H9 (cell line): ENCODE measurements at regions not wholly inside any gene's neighbourhood (a gene's known extent, or its start where the extent isn't known, plus 50 kb on each side); places are given as distances from the start of the nearest gene placed in this dataset.

ENCODE experiments used
- DNase-seq: peaks from one replicate; pipeline ENCODE4 v3.0.0-alpha.2; 2017
- H2AFZ ChIP-seq: one replicate; pipeline ENCODE4 v1.6.1; 2013; ENCODE audit warnings: mild to moderate bottlenecking, low read length, control low read depth, moderate library complexity
- H2AK5ac ChIP-seq: 2 replicates; pipeline ENCODE4 v1.6.1; 2013; ENCODE audit warnings: low read length, control low read depth, mixed read lengths; ENCODE audit not compliant: insufficient read length
- H2BK120ac ChIP-seq: one replicate; pipeline ENCODE4 v1.6.1; 2013; ENCODE audit warnings: low read depth, mild to moderate bottlenecking, low read length, control low read depth, inconsistent platforms; ENCODE audit not compliant: poor library complexity, severe bottlenecking
- H2BK12ac ChIP-seq: 2 replicates; pipeline ENCODE4 v1.6.1; 2013; ENCODE audit warnings: low read length, control low read depth, mixed read lengths, low read depth; ENCODE audit not compliant: insufficient read length
- H2BK15ac ChIP-seq: 2 replicates; pipeline ENCODE4 v1.6.1; 2013; ENCODE audit warnings: low read depth, low read length, control low read depth
- H2BK20ac ChIP-seq: one replicate; pipeline ENCODE4 v1.6.1; 2013; ENCODE audit warnings: low read depth, mild to moderate bottlenecking, low read length, control low read depth, inconsistent platforms; ENCODE audit not compliant: poor library complexity, severe bottlenecking
- H2BK5ac ChIP-seq: 2 replicates; pipeline ENCODE4 v1.6.1; 2013; ENCODE audit warnings: low read length, control low read depth, mixed read lengths; ENCODE audit not compliant: insufficient read length
- H3K14ac ChIP-seq: 2 replicates; pipeline ENCODE4 v1.6.1; 2013; ENCODE audit warnings: low read length, control low read depth; ENCODE audit not compliant: insufficient read depth
- H3K18ac ChIP-seq: 2 replicates; pipeline ENCODE4 v1.6.1; 2013; ENCODE audit warnings: low read depth, mild to moderate bottlenecking, mixed read lengths, low read length, control low read depth; ENCODE audit not compliant: insufficient read length
- H3K23ac ChIP-seq: 2 replicates; pipeline ENCODE4 v1.6.1; 2013; ENCODE audit warnings: low read length, control low read depth, mixed read lengths, low read depth; ENCODE audit not compliant: insufficient read length
- H3K23me2 ChIP-seq: 2 replicates; pipeline ENCODE4 v1.6.1; 2013; ENCODE audit warnings: low read depth, mild to moderate bottlenecking, mixed read lengths, low read length, control low read depth; ENCODE audit not compliant: insufficient read length, poor library complexity, severe bottlenecking
- H3K27ac ChIP-seq: 2 replicates; pipeline ENCODE4 v1.5.1; 2013; ENCODE audit warnings: low read length, control low read depth, mixed read lengths, low read depth; ENCODE audit not compliant: insufficient read length
- H3K27me3 ChIP-seq: 2 replicates; pipeline ENCODE4 v1.6.1; 2013; ENCODE audit warnings: low read length, control low read depth, inconsistent platforms; ENCODE audit not compliant: insufficient read depth
- H3K4ac ChIP-seq: 2 replicates; pipeline ENCODE4 v1.6.1; 2013; ENCODE audit warnings: low read depth, mild to moderate bottlenecking, control low read depth, inconsistent platforms, low read length, moderate library complexity
- H3K4me1 ChIP-seq: 2 replicates; pipeline ENCODE4 v1.6.1; 2013; ENCODE audit warnings: low read length, control low read depth, inconsistent platforms; ENCODE audit not compliant: insufficient read depth
- H3K4me2 ChIP-seq: 2 replicates; pipeline ENCODE4 v1.6.1; 2013; ENCODE audit warnings: low read length, control low read depth, mixed read lengths; ENCODE audit not compliant: insufficient read length, insufficient read depth
- H3K56ac ChIP-seq: 2 replicates; pipeline ENCODE4 v1.6.1; 2013; ENCODE audit warnings: low read depth, mild to moderate bottlenecking, mixed read lengths, low read length, control low read depth; ENCODE audit not compliant: insufficient read length
- H3K79me1 ChIP-seq: 2 replicates; pipeline ENCODE4 v1.6.1; 2013; ENCODE audit warnings: low read depth, mild to moderate bottlenecking, moderate library complexity, low read length, control low read depth, inconsistent platforms; ENCODE audit not compliant: insufficient read depth, poor library complexity, severe bottlenecking
- H3K79me2 ChIP-seq: 2 replicates; pipeline ENCODE4 v1.6.1; 2013; ENCODE audit warnings: low read length, control low read depth, inconsistent platforms; ENCODE audit not compliant: insufficient read depth
- H3K9ac ChIP-seq: 2 replicates; pipeline ENCODE4 v1.6.1; 2013; ENCODE audit warnings: low read length, control low read depth, mixed read lengths; ENCODE audit not compliant: insufficient read length; ENCODE audit errors: extremely low read depth
- H3K9me3 ChIP-seq: one replicate; pipeline ENCODE4 v1.6.1; 2013; ENCODE audit warnings: low read depth, low read length, inconsistent platforms; ENCODE audit not compliant: control insufficient read depth
- H3T11ph ChIP-seq: one replicate; pipeline ENCODE4 v1.6.1; 2013; ENCODE audit warnings: mild to moderate bottlenecking, low read length, control low read depth, inconsistent platforms
- H4K20me1 ChIP-seq: one replicate; pipeline ENCODE4 v1.6.1; 2013; ENCODE audit not compliant: control insufficient read depth, insufficient read length, insufficient read depth
- H4K5ac ChIP-seq: 2 replicates; pipeline ENCODE4 v1.6.1; 2013; ENCODE audit warnings: low read depth, mild to moderate bottlenecking, mixed read lengths, low read length, control low read depth; ENCODE audit not compliant: insufficient read length
- H4K8ac ChIP-seq: replicated peaks from 2 replicates; pipeline ENCODE4 v1.6.1; 2013; ENCODE audit warnings: low read length, control low read depth, mixed read lengths, low read depth; ENCODE audit not compliant: insufficient read length
- H4K91ac ChIP-seq: 2 replicates; pipeline ENCODE4 v1.6.1; 2013; ENCODE audit warnings: low read depth, mild to moderate bottlenecking, moderate library complexity, mixed read lengths, low read length, control low read depth; ENCODE audit not compliant: insufficient read length
- H3K27ac Mint-ChIP-seq, 3 experiments: 2 replicates in 2 of 3; 3 replicates in 1 of 3; pipeline ENCODE4 v1.8.0; 2020 to 2021; ENCODE audit warnings: mixed read lengths in 3 of 3, mild to moderate bottlenecking in 1 of 3, moderate library complexity in 1 of 3
- H3K27me3 Mint-ChIP-seq: 2 replicates; pipeline ENCODE4 v1.8.0; 2021; ENCODE audit warnings: low read depth, mild to moderate bottlenecking, moderate library complexity, mixed read lengths
- H3K36me3 Mint-ChIP-seq, 3 experiments: 2 replicates in 2 of 3; 3 replicates in 1 of 3; pipeline ENCODE4 v1.8.0; 2020 to 2021; ENCODE audit warnings: low read depth in 3 of 3, mixed read lengths in 3 of 3; ENCODE audit not compliant: insufficient read depth in 1 of 3
- H3K4me1 Mint-ChIP-seq, 2 experiments: 2 replicates each; pipeline ENCODE4 v1.8.0; 2020; ENCODE audit warnings: mixed read lengths in 2 of 2
- H3K4me3 Mint-ChIP-seq, 2 experiments: 2 replicates in 1 of 2; 3 replicates in 1 of 2; pipeline ENCODE4 v1.8.0; 2020 to 2021; ENCODE audit warnings: mild to moderate bottlenecking in 2 of 2, mixed read lengths in 2 of 2, moderate library complexity in 1 of 2
- H3K9me3 Mint-ChIP-seq, 2 experiments: 2 replicates in 1 of 2; 3 replicates in 1 of 2; pipeline ENCODE4 v1.8.0; 2020; ENCODE audit warnings: mild to moderate bottlenecking in 2 of 2, mixed read lengths in 2 of 2, moderate library complexity in 1 of 2
- TF ChIP-seq, protein P1 (sequence below): fragments of 200-600 bp; sonication (generic); conservative IDR thresholded peaks from 3 replicates; pipeline ENCODE4 v1.8.0; 2021; ENCODE audit warnings: antibody characterized with exemption, mild to moderate bottlenecking

GRCh38 chr13:82878536-82878935 lies 1003.7 kb downstream of the SLITRK1 start:
- no peak overlapping the region for H2BK12ac ChIP-seq
- H3K4me2 ChIP-seq: no peak overlapping the region
- H3K4me1 ChIP-seq: no peaks in the 10 kb centered on the region
- DNase-seq: no peak
- no peak overlapping the region for H2AK5ac ChIP-seq
- no peak overlapping the region for H2BK120ac ChIP-seq
- H3K23ac ChIP-seq: no peak overlapping the region
- no peak overlapping the region for H2BK5ac ChIP-seq
- H2AFZ ChIP-seq: no peak overlapping the region
- H3T11ph ChIP-seq: no peak overlapping the region
- no peak overlapping the region for H4K91ac ChIP-seq
- Mint-ChIP-seq H3K4me1 (no peaks in the 10 kb centered on the region), H3K27me3 (no peaks in the 10 kb centered on the region), H3K36me3 (peaks cover 0 to 3% (median 0%) of the 10 kb centered on the region in 3 experiments; a peak in 4 of 7 replicates), H3K9me3 (peaks cover 0 to 12% of the 10 kb centered on the region in 2 experiments; a peak in 1 of 5 replicates), H3K4me3 (no peak overlapping the region), H3K27ac (no peak overlapping the region)
- no peak overlapping the region for H4K5ac ChIP-seq
- H3K56ac ChIP-seq: no peak overlapping the region
- H3K79me1 ChIP-seq: no peaks in the 10 kb centered on the region
- no peaks in the 10 kb centered on the region for H3K79me2 ChIP-seq
- no peaks in the 10 kb centered on the region for H3K9me3 ChIP-seq
- no peak overlapping the region for H4K8ac ChIP-seq
- no peaks in the 10 kb centered on the region for H3K27me3 ChIP-seq
- H4K20me1 ChIP-seq: no peaks in the 10 kb centered on the region
- no peak overlapping the region for H3K18ac ChIP-seq
- H2BK20ac ChIP-seq: no peak overlapping the region
- H3K4ac ChIP-seq: no peak overlapping the region
- TF ChIP-seq, protein P1, sequence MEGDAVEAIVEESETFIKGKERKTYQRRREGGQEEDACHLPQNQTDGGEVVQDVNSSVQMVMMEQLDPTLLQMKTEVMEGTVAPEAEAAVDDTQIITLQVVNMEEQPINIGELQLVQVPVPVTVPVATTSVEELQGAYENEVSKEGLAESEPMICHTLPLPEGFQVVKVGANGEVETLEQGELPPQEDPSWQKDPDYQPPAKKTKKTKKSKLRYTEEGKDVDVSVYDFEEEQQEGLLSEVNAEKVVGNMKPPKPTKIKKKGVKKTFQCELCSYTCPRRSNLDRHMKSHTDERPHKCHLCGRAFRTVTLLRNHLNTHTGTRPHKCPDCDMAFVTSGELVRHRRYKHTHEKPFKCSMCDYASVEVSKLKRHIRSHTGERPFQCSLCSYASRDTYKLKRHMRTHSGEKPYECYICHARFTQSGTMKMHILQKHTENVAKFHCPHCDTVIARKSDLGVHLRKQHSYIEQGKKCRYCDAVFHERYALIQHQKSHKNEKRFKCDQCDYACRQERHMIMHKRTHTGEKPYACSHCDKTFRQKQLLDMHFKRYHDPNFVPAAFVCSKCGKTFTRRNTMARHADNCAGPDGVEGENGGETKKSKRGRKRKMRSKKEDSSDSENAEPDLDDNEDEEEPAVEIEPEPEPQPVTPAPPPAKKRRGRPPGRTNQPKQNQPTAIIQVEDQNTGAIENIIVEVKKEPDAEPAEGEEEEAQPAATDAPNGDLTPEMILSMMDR: no peak
- H3K9ac ChIP-seq: no peak overlapping the region
- H3K23me2 ChIP-seq: no peaks in the 10 kb centered on the region
- H3K14ac ChIP-seq: no peak overlapping the region
- no peak overlapping the region for H2BK15ac ChIP-seq
- H3K27ac ChIP-seq: no peak overlapping the region
